Fibroblast of villous mesenchyme (primary cell): ENCODE measurements at regions not wholly inside any gene's neighbourhood (a gene's known extent, or its start where the extent isn't known, plus 50 kb on each side); places are given as distances from the start of the nearest gene placed in this dataset.

Source experiments
- DNase-seq: peaks from one replicate; pipeline ENCODE4 v3.0.0-alpha.2; 2010; ENCODE audit warnings: low read depth
- H3K4me3 ChIP-seq: 2 replicates; pipeline ENCODE4 v1.5.1; 2011; ENCODE audit warnings: low read depth, mild to moderate bottlenecking, low read length
- CTCF ChIP-seq: IDR thresholded peaks from 2 replicates; pipeline ENCODE4 v1.5.1; 2012; ENCODE audit warnings: low read depth, mild to moderate bottlenecking, low read length; ENCODE audit not compliant: insufficient read depth

DNA sequence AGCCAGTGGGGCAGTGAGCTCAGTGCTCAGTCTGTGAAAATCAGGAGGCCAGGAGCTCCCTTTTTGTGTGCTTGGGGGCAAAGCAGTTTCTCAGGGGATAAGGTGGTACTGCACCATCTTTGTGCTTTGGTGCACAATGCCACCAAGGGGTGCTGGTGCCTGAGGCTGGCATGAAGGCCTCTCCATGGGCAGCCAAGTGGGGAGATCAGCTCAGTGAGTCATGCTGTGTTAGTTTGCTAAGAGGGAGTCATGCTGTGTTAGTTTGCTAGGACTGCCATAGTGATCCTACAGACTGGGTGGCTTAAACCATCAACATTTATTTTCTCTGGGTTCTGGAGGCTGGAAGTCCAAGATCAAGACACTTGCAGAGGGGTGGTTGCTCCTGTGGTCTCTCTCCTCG, 428.1 kb downstream of the PRDM2 start:
- DNase-seq, result no peak
- no peak overlapping the region for H3K4me3 ChIP-seq
- TF ChIP-seq CTCF, result no peak

DNA sequence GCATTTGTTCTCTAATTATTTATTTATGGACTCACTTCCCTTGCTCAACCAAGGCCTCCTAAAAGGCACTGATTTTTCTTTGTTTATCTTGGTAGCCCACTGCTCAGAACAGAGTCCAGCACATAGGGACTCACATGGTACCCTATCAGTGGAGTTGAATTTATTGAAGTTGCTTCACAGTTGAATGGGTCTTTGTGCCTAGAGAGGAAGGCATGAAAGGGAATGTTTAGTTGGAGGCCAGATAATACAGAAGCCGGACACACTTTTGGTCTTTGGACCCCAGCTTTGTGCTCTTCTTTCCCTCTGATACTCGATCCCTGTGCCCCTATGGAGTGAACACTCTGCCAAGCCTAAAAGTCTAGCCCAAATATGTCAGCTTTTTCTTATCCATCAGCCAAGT, 429.0 kb downstream of the PRDM2 start:
- no peak for DNase-seq
- TF ChIP-seq CTCF, result no peak
- no peak overlapping the region for H3K4me3 ChIP-seq

DNA sequence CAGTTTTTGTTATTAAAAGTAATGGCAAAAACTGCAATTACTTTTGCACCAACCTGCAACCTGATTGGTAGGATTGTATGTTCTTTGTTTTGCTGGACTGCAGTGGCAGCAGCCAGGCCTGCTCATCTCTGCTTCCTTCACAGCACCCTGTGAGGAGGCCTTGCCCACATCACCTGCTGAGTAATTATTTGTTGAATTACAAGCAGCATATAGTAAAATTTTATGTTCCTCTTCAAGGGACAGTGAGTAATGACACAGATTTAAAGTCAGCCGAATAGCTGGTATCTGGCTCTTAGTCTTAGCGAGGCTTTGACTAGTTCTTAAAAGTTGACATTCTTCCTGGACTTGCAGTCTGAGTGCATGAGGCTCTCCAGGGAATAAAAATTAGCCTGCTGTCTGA, 435.1 kb downstream of the PRDM2 start:
- peak; percentile 5 for DNase-seq
- no peak for TF ChIP-seq CTCF

GRCh38 chr1:14136152-14136763, 436.3 kb downstream of the PRDM2 start:
- no peak for TF ChIP-seq CTCF
- H3K4me3 ChIP-seq, result no peak overlapping the region
- no peak for DNase-seq

More for the DNA sequence above, 435.1 kb downstream of the PRDM2 start:
- no peak overlapping the region for H3K4me3 ChIP-seq

DNA sequence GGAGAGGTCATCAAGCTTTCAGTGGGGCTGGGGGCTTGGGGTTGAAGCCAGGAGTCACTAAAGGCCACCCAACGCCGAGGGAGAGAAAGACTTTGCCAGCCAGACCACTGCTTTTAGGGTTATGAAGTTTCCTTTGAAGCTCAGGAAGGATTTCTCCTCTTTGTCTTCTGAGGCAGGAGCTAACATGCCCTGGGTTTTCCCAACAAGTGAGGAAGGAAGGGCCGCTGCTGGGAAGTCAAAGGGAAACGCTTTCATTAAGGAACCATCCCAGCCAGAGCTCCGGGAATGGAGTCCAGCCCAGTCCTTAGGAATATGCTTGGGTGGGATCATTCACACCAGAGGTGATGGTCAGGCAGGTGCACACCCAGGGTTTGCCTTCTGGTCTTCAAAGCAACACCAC, 436.9 kb downstream of the PRDM2 start:
- TF ChIP-seq CTCF, result no peak
- DNase-seq, result no peak
- H3K4me3 ChIP-seq, result no peak overlapping the region

DNA sequence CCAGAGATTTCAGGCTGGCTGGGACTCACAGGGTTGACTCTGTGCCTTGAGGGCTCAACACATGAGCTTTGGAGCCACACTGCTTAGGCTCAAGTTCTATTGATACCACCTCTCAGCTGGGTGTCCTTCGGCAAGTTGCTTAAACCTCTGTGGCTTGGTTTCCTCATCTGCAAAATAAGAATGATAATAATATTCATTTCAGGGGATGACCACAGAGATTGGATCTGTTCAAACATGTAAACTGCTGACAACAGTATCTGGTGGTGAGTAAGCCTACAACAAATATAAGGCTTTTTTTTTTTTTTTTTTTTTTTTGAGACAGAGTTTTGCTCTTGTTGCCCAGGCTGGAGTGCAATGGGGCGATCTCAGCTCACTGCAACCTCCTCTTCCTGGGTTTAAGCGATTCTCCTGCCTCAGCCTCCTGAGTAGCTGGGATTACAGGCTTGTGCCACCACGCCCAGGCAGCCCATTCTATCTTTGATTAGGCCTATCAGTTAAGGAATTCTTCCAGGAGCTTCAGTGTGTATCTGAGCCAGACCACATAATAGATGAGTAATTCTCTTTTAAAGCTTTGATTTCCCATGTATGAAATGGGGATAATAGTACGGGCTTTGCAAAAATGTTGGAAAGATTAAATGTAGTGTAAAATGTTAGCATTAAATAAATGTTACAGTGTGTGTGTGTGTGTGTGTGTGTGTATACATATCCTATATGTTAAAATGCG, 437.6 kb downstream of the PRDM2 start:
- no peak for TF ChIP-seq CTCF
- H3K4me3 ChIP-seq, result no peak overlapping the region
- DNase-seq, result peak; percentile 3

- TF ChIP-seq CTCF, result no peak
- H3K4me3 ChIP-seq, result no peak overlapping the region
- no peak for DNase-seq
These were observed 438.1 kb downstream of the PRDM2 start for GRCh38 chr1:14138135-14138506.
